ENCODE measurements at regions not wholly inside any gene's neighbourhood (a gene's known extent, or its start where the extent isn't known, plus 50 kb on each side); places are given as distances from the start of the nearest gene placed in this dataset.

DNA sequence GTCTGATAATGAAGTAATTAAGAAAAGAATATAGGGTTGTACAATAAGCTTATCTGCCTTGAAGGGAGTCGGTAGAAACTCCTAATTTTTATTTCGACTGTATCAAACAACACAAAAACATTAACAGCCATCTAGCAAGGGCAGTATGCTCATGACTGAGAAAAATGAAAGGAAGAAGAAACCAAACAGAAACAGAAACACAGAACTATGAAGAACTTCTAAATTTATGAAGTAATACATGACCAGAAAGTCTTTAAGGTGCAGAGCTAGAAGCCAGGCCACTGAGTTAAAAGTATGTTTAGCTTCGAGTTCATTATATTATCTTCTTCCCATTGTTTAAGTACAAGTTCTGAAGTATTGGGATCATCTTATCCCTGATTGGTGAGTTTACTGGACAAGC lies 367.3 kb upstream of the C9orf72 start:
- H3K36me3 ChIP-seq (replicated peaks; ENCODE audit: insufficient read depth, low read length): no peaks in the 10 kb centered on the region
- TF ChIP-seq, protein P1, sequence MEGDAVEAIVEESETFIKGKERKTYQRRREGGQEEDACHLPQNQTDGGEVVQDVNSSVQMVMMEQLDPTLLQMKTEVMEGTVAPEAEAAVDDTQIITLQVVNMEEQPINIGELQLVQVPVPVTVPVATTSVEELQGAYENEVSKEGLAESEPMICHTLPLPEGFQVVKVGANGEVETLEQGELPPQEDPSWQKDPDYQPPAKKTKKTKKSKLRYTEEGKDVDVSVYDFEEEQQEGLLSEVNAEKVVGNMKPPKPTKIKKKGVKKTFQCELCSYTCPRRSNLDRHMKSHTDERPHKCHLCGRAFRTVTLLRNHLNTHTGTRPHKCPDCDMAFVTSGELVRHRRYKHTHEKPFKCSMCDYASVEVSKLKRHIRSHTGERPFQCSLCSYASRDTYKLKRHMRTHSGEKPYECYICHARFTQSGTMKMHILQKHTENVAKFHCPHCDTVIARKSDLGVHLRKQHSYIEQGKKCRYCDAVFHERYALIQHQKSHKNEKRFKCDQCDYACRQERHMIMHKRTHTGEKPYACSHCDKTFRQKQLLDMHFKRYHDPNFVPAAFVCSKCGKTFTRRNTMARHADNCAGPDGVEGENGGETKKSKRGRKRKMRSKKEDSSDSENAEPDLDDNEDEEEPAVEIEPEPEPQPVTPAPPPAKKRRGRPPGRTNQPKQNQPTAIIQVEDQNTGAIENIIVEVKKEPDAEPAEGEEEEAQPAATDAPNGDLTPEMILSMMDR (IDR thresholded peaks at IDR 0.05; ENCODE audit: low read length): no peak
- TF ChIP-seq EZH2 (optimal IDR thresholded peaks at IDR 0.05; ENCODE audit: low read depth, low read length): no peak
- no peak for TF ChIP-seq EZH2phosphoT487 (IDR thresholded peaks at IDR 0.05; ENCODE audit: low read length)

DNA sequence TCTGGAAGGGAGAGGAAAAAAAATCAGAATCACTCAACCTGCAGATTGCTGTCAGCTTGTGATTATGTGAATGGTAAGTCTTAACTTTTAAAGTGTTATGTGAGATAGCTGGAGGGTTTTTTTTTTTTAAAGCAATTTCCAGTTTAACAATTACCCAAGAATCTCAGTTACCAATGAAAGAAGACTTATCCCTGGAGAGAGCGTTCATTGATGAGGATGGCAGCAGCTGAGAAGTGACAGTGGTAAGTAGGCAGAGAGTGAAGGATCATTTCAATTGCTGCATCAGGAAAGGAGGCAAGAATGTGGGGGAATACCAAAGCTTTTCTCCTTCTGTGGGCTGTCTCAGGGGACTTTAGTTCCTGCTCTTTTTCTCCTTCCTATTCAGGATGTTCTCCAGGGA lies 370.2 kb upstream of the C9orf72 start:
- H3K4me1 ChIP-seq (ENCODE audit: low read length): peaks cover 31% of the 10 kb centered on the region

More for the DNA sequence above, 367.3 kb upstream of the C9orf72 start:
- peak; percentile 39 for DNase-seq
- Histone ChIP-seq H3K9me2 (replicated peaks; ENCODE audit: insufficient read depth, low read length) (no peaks in the 10 kb centered on the region), H2AFZ (ENCODE audit: low read length) (no peak overlapping the region), H4K20me1 (ENCODE audit: insufficient read depth, low read length) (no peaks in the 10 kb centered on the region), H3K9me3 (replicated peaks; ENCODE audit: insufficient read depth, low read length) (no peaks in the 10 kb centered on the region), H3K79me2 (ENCODE audit: low read length) (no peaks in the 10 kb centered on the region), H3K27ac (ENCODE audit: low read length) (peak overlapping the region; percentile 9; the same call in 1 of the 2 replicates), H3K4me1 (ENCODE audit: low read length) (peaks cover 31% of the 10 kb centered on the region), H3F3A (ENCODE audit: insufficient read depth, low read length) (peaks cover 9% of the 10 kb centered on the region; the same call in 1 of the 2 replicates), H3K4me3 (ENCODE audit: low read length) (no peak overlapping the region), H3K4me2 (ENCODE audit: low read depth, low read length) (peak overlapping the region; percentile 51; the same call in 1 of the 2 replicates), H3K27me3 (replicated peaks; ENCODE audit: insufficient read depth, low read length) (no peaks in the 10 kb centered on the region), H3K9ac (ENCODE audit: low read length) (no peak overlapping the region)

DNA sequence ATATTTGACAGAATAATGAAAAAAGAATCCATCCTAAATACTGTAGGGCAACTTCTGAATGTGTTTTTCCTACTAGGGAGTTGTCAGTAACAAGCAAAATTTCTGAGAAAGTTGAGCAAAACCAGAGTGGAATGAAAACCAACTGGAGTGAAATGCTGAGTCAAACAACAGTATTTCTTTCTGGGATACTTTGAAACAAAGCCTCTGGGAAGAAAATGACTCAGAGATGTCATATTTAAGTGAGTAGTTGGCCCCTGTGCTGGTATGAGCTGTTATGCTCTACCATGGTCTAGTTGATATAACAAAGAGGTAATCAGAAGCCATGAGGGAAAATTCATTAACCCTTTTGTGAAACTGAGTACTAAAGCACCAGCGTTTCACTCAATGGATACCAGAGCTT lies 372.1 kb upstream of the C9orf72 start:
- no peak for DNase-seq
- no peak overlapping the region for H3K4me3 ChIP-seq (ENCODE audit: low read length)

More for the DNA sequence above, 370.2 kb upstream of the C9orf72 start:
- H3K9me2 ChIP-seq (replicated peaks; ENCODE audit: insufficient read depth, low read length): no peaks in the 10 kb centered on the region
- H3K9me3 ChIP-seq (replicated peaks; ENCODE audit: insufficient read depth, low read length): no peaks in the 10 kb centered on the region
- H4K20me1 ChIP-seq (ENCODE audit: insufficient read depth, low read length): no peaks in the 10 kb centered on the region
- no peaks in the 10 kb centered on the region for H3K79me2 ChIP-seq (ENCODE audit: low read length)
- no peak for DNase-seq
- no peak overlapping the region for H3K4me3 ChIP-seq (ENCODE audit: low read length)
- H3K9ac ChIP-seq (ENCODE audit: low read length): no peak overlapping the region
- H2AFZ ChIP-seq (ENCODE audit: low read length): no peak overlapping the region
- no peaks in the 10 kb centered on the region for H3K27me3 ChIP-seq (replicated peaks; ENCODE audit: insufficient read depth, low read length)
- peaks cover 9% of the 10 kb centered on the region; the same call in 1 of the 2 replicates for H3F3A ChIP-seq (ENCODE audit: insufficient read depth, low read length)
- no peak overlapping the region for H3K27ac ChIP-seq (ENCODE audit: low read length)
- H3K36me3 ChIP-seq (replicated peaks; ENCODE audit: insufficient read depth, low read length): no peaks in the 10 kb centered on the region
- TF ChIP-seq EZH2 (optimal IDR thresholded peaks at IDR 0.05; ENCODE audit: low read depth, low read length): no peak
- TF ChIP-seq EZH2phosphoT487 (IDR thresholded peaks at IDR 0.05; ENCODE audit: low read length): no peak
- TF ChIP-seq, protein P1 (IDR thresholded peaks at IDR 0.05; ENCODE audit: low read length): no peak
- no peak overlapping the region for H3K4me2 ChIP-seq (ENCODE audit: low read depth, low read length)

More for the DNA sequence above, 372.1 kb upstream of the C9orf72 start:
- H3K9me2 ChIP-seq (replicated peaks; ENCODE audit: insufficient read depth, low read length): no peaks in the 10 kb centered on the region
- TF ChIP-seq, protein P1 (IDR thresholded peaks at IDR 0.05; ENCODE audit: low read length): no peak
- TF ChIP-seq EZH2phosphoT487 (IDR thresholded peaks at IDR 0.05; ENCODE audit: low read length): no peak
- no peak for TF ChIP-seq EZH2 (optimal IDR thresholded peaks at IDR 0.05; ENCODE audit: low read depth, low read length)
- H4K20me1 ChIP-seq (ENCODE audit: insufficient read depth, low read length): no peaks in the 10 kb centered on the region
- no peak overlapping the region for H3K9ac ChIP-seq (ENCODE audit: low read length)
- no peak overlapping the region for H2AFZ ChIP-seq (ENCODE audit: low read length)
- no peaks in the 10 kb centered on the region for H3K9me3 ChIP-seq (replicated peaks; ENCODE audit: insufficient read depth, low read length)
- H3F3A ChIP-seq (ENCODE audit: insufficient read depth, low read length): no peaks in the 10 kb centered on the region
- no peaks in the 10 kb centered on the region for H3K79me2 ChIP-seq (ENCODE audit: low read length)
- no peak overlapping the region for H3K27ac ChIP-seq (ENCODE audit: low read length)
- no peak overlapping the region for H3K4me2 ChIP-seq (ENCODE audit: low read depth, low read length)
- no peaks in the 10 kb centered on the region for H3K27me3 ChIP-seq (replicated peaks; ENCODE audit: insufficient read depth, low read length)
- H3K4me1 ChIP-seq (ENCODE audit: low read length): peaks cover 20% of the 10 kb centered on the region
- no peaks in the 10 kb centered on the region for H3K36me3 ChIP-seq (replicated peaks; ENCODE audit: insufficient read depth, low read length)
